Keratinocyte (primary cell): ENCODE measurements at regions not wholly inside any gene's neighbourhood (a gene's known extent, or its start where the extent isn't known, plus 50 kb on each side); places are given as distances from the start of the nearest gene placed in this dataset.

Source experiments
- DNase-seq: peaks from one replicate; pipeline ENCODE4 v3.0.0-alpha.2; 2011; ENCODE audit warnings: low read depth, missing footprints, low spot score
- FAIRE-seq: peaks from 2 replicates; lab custom pipeline; 2011; peaks lifted over from hg19 to GRCh38; lab: Jason Lieb, UNC
- H2AFZ ChIP-seq: 2 replicates; pipeline ENCODE4 v1.6.0; 2012; ENCODE audit warnings: low read length, control low read depth, inconsistent platforms; ENCODE audit not compliant: control insufficient read depth
- H3K27ac ChIP-seq: 2 replicates; pipeline ENCODE4 v1.5.1; 2011; ENCODE audit warnings: low read length; ENCODE audit not compliant: control insufficient read depth, insufficient read depth
- H3K27me3 ChIP-seq: 3 replicates; pipeline ENCODE4 v1.6.0; 2011; ENCODE audit warnings: low read length; ENCODE audit not compliant: control insufficient read depth, insufficient read depth; ENCODE audit errors: extremely low read depth
- H3K36me3 ChIP-seq, 2 experiments: 2 replicates in 1 of 2; 3 replicates in 1 of 2; pipeline ENCODE4 v1.5.1; 2011; ENCODE audit warnings: low read length in 2 of 2, mild to moderate bottlenecking in 1 of 2; ENCODE audit not compliant: control insufficient read depth in 2 of 2, insufficient read depth in 2 of 2; ENCODE audit errors: extremely low read depth in 1 of 2
- H3K4me1 ChIP-seq: 3 replicates; pipeline ENCODE4 v1.5.1; 2011; ENCODE audit warnings: low read length; ENCODE audit not compliant: control insufficient read depth, insufficient read depth; ENCODE audit errors: extremely low read depth
- H3K4me2 ChIP-seq: 3 replicates; pipeline ENCODE4 v1.6.0; 2011; ENCODE audit warnings: low read depth, low read length; ENCODE audit not compliant: control insufficient read depth, insufficient read depth; ENCODE audit errors: extremely low read depth
- H3K4me3 ChIP-seq, 3 experiments: fragments of 200-600 bp in 1 of 3; sonication (generic) in 1 of 3; 2 replicates in 2 of 3; 3 replicates in 1 of 3; pipeline ENCODE4 v1.5.1; 2011 to 2016; ENCODE audit warnings: low read length in 3 of 3, mild to moderate bottlenecking in 3 of 3, control low read depth in 2 of 3, inconsistent platforms in 1 of 3, low read depth in 1 of 3, mixed read lengths in 1 of 3, mixed run types in 1 of 3, moderate library complexity in 1 of 3; ENCODE audit not compliant: control insufficient read depth in 2 of 3, insufficient read depth in 2 of 3; ENCODE audit errors: extremely low read depth in 1 of 3
- H3K79me2 ChIP-seq: 2 replicates; pipeline ENCODE4 v1.6.0; 2012; ENCODE audit warnings: low read length; ENCODE audit not compliant: control insufficient read depth, insufficient read depth
- H3K9ac ChIP-seq: 3 replicates; pipeline ENCODE4 v1.6.0; 2011; ENCODE audit warnings: low read length; ENCODE audit not compliant: control insufficient read depth, insufficient read depth; ENCODE audit errors: extremely low read depth
- H3K9me1 ChIP-seq: 3 replicates; pipeline ENCODE4 v1.6.0; 2011; ENCODE audit warnings: low read length; ENCODE audit not compliant: control insufficient read depth, insufficient read depth; ENCODE audit errors: extremely low read depth
- H3K9me3 ChIP-seq: 2 replicates; pipeline ENCODE4 v1.5.1; 2012; ENCODE audit warnings: low read depth, low read length; ENCODE audit not compliant: control insufficient read depth
- H4K20me1 ChIP-seq: 3 replicates; pipeline ENCODE4 v1.6.0; 2011; ENCODE audit warnings: low read length; ENCODE audit not compliant: control insufficient read depth, insufficient read depth; ENCODE audit errors: extremely low read depth
- CTCF ChIP-seq, 3 experiments: IDR thresholded peaks in 1 of 3; conservative IDR thresholded peaks in 1 of 3; optimal IDR thresholded peaks in 1 of 3; 2 replicates in 2 of 3; 3 replicates in 1 of 3; pipeline versions ENCODE3 to v1.5.1; 2011; ENCODE audit warnings: low read length in 3 of 3, mild to moderate bottlenecking in 3 of 3, moderate library complexity in 2 of 3, control low read depth in 1 of 3, inconsistent platforms in 1 of 3; ENCODE audit not compliant: insufficient read depth in 2 of 3; ENCODE audit errors: extremely low read depth in 1 of 3
- EZH2 ChIP-seq: IDR thresholded peaks from one replicate; pipeline ENCODE4 v1.6.1; 2012; ENCODE audit warnings: inconsistent platforms, mild to moderate bottlenecking, low read length, moderate library complexity
- dilution Hi-C: fragments of 300-500 bp; cut with MboI; formaldehyde crosslinking; loops from one replicate; pipeline ENCODE4 v1.7.0; 2020; ENCODE audit warnings: low sequenced_read_pairs; ENCODE audit not compliant: extremely low pct_ligation_motif_present

- Histone ChIP-seq H3K4me1 (no peaks in the 10 kb centered on the region), H3K4me3 (no peak overlapping the region), H3K9me3 (no peaks in the 10 kb centered on the region), H3K27me3 (no peaks in the 10 kb centered on the region), H3K27ac (no peak overlapping the region), H2AFZ (no peak overlapping the region), H3K9ac (no peak overlapping the region), H3K9me1 (no peaks in the 10 kb centered on the region), H3K4me2 (no peak overlapping the region), H3K36me3 (no peaks in the 10 kb centered on the region), H3K79me2 (no peaks in the 10 kb centered on the region), H4K20me1 (no peaks in the 10 kb centered on the region)
- no peak for FAIRE-seq
- dilution Hi-C loops = no loop called here
- DNase-seq = no peak
- TF ChIP-seq CTCF (optimal IDR thresholded peaks at IDR 0.05 in 1 of 3, IDR thresholded peaks at IDR 0.05 in 1 of 3, conservative IDR thresholded peaks at IDR 0.05 in 1 of 3; ENCODE audit: extremely low read depth in 1 of 3, insufficient read depth in 2 of 3, low read length in 3 of 3) (no peak), EZH2 (no peak)
Measured at GRCh38 chr16:49195237-49195548, 86.4 kb downstream of the CBLN1 start.

- H3K79me2 ChIP-seq = no peaks in the 10 kb centered on the region
- H3K4me2 ChIP-seq = no peak overlapping the region
- no peak overlapping the region for H3K4me3 ChIP-seq
- no peak for FAIRE-seq
- no peak for DNase-seq
- H2AFZ ChIP-seq = no peak overlapping the region
- no peaks in the 10 kb centered on the region for H3K9me3 ChIP-seq
- no peaks in the 10 kb centered on the region for H3K27me3 ChIP-seq
- no peaks in the 10 kb centered on the region for H3K36me3 ChIP-seq
- no peaks in the 10 kb centered on the region for H4K20me1 ChIP-seq
- no peaks in the 10 kb centered on the region for H3K4me1 ChIP-seq
- H3K9ac ChIP-seq = no peak overlapping the region
- TF ChIP-seq EZH2 = no peak
- dilution Hi-C loops = no loop called here
- H3K27ac ChIP-seq = no peak overlapping the region
- H3K9me1 ChIP-seq = no peaks in the 10 kb centered on the region
Measured at GRCh38 chr16:49194537-49195236, 87.0 kb downstream of the CBLN1 start.

- no peaks in the 10 kb centered on the region for H3K79me2 ChIP-seq
- no peaks in the 10 kb centered on the region for H3K36me3 ChIP-seq
Measured at GRCh38 chr16:49193596-49193995, 88.0 kb downstream of the CBLN1 start.

More at GRCh38 chr16:49193596-49193995, 88.0 kb downstream of the CBLN1 start:
- FAIRE-seq = no peak
- Histone ChIP-seq H2AFZ (no peak overlapping the region), H3K9ac (no peak overlapping the region), H4K20me1 (no peaks in the 10 kb centered on the region), H3K4me2 (no peak overlapping the region), H3K4me1 (no peaks in the 10 kb centered on the region), H3K9me1 (no peaks in the 10 kb centered on the region), H3K27me3 (no peaks in the 10 kb centered on the region), H3K27ac (no peak overlapping the region), H3K4me3 (no peak overlapping the region), H3K9me3 (no peaks in the 10 kb centered on the region)
- dilution Hi-C loops = no loop called here
- TF ChIP-seq EZH2 (no peak), CTCF (optimal IDR thresholded peaks at IDR 0.05 in 1 of 3, IDR thresholded peaks at IDR 0.05 in 1 of 3, conservative IDR thresholded peaks at IDR 0.05 in 1 of 3; ENCODE audit: extremely low read depth in 1 of 3, insufficient read depth in 2 of 3, low read length in 3 of 3) (no peak)
- DNase-seq = no peak
